ENCODE measurements at regions not wholly inside any gene's neighbourhood (a gene's known extent, or its start where the extent isn't known, plus 50 kb on each side); places are given as distances from the start of the nearest gene placed in this dataset.

- no peak overlapping the region for H3K18ac ChIP-seq (ENCODE audit: insufficient read length, low read depth, low read length)
Measured at GRCh38 chr11:129292092-129292491, 83.6 kb upstream of the BARX2 start.

More at GRCh38 chr11:129292092-129292491, 83.6 kb upstream of the BARX2 start:
- Histone ChIP-seq H3K27ac (ENCODE audit: insufficient read length, low read depth, low read length) (no peak overlapping the region), H2BK120ac (ENCODE audit: low read depth, low read length, poor library complexity, severe bottlenecking) (no peak overlapping the region), H3K27me3 (ENCODE audit: insufficient read depth, low read length) (no peaks in the 10 kb centered on the region), H2AFZ (ENCODE audit: low read length) (no peak overlapping the region), H3K56ac (ENCODE audit: insufficient read length, low read depth, low read length) (no peak overlapping the region), H4K5ac (ENCODE audit: insufficient read length, low read depth, low read length) (no peak overlapping the region), H4K20me1 (ENCODE audit: control insufficient read depth, insufficient read depth, insufficient read length) (no peaks in the 10 kb centered on the region), H3K14ac (ENCODE audit: insufficient read depth, low read length) (no peak overlapping the region), H3K9ac (ENCODE audit: extremely low read depth, insufficient read length, low read length) (no peak overlapping the region), H4K91ac (ENCODE audit: insufficient read length, low read depth, low read length) (no peak overlapping the region), H3K9me3 (ENCODE audit: control insufficient read depth, low read depth, low read length) (no peaks in the 10 kb centered on the region), H3K4me2 (ENCODE audit: insufficient read depth, insufficient read length, low read length) (no peak overlapping the region), H3T11ph (ENCODE audit: low read length) (no peak overlapping the region), H3K4me1 (ENCODE audit: insufficient read depth, low read length) (peaks cover 2% of the 10 kb centered on the region; the same call in 1 of the 2 replicates), H3K4ac (ENCODE audit: low read depth, low read length) (no peak overlapping the region), H2BK15ac (ENCODE audit: low read depth, low read length) (no peak overlapping the region), H4K8ac (replicated peaks; ENCODE audit: insufficient read length, low read depth, low read length) (no peak overlapping the region), H2BK20ac (ENCODE audit: low read depth, low read length, poor library complexity, severe bottlenecking) (no peak overlapping the region), H3K23ac (ENCODE audit: insufficient read length, low read depth, low read length) (no peak overlapping the region), H3K79me1 (ENCODE audit: insufficient read depth, low read depth, low read length, poor library complexity, severe bottlenecking) (no peaks in the 10 kb centered on the region), H2AK5ac (ENCODE audit: insufficient read length, low read length) (no peak overlapping the region), H2BK5ac (ENCODE audit: insufficient read length, low read length) (no peak overlapping the region), H3K23me2 (ENCODE audit: insufficient read length, low read depth, low read length, poor library complexity, severe bottlenecking) (no peaks in the 10 kb centered on the region), H2BK12ac (ENCODE audit: insufficient read length, low read depth, low read length) (no peak overlapping the region), H3K79me2 (ENCODE audit: insufficient read depth, low read length) (no peaks in the 10 kb centered on the region)
- no peak for DNase-seq
- Mint-ChIP-seq H3K4me3 (no peak overlapping the region), H3K36me3 (ENCODE audit: insufficient read depth in 1 of 3, low read depth in 3 of 3) (no peaks in the 10 kb centered on the region), H3K4me1 (peaks cover 27 to 42% of the 10 kb centered on the region in 2 experiments), H3K9me3 (no peaks in the 10 kb centered on the region), H3K27ac (no peak overlapping the region), H3K27me3 (ENCODE audit: low read depth) (peaks cover 6% of the 10 kb centered on the region)
- WGBS (ENCODE audit: extremely low coverage, insufficient read length, low lambda C conversion rate): no CpG with 5 or more reads among the region's 2 CpGs
- no peak for TF ChIP-seq CTCF (conservative IDR thresholded peaks at IDR 0.05)

All from H9 (cell line).